ENCODE measurements at regions not wholly inside any gene's neighbourhood (a gene's known extent, or its start where the extent isn't known, plus 50 kb on each side); places are given as distances from the start of the nearest gene placed in this dataset.

DNA sequence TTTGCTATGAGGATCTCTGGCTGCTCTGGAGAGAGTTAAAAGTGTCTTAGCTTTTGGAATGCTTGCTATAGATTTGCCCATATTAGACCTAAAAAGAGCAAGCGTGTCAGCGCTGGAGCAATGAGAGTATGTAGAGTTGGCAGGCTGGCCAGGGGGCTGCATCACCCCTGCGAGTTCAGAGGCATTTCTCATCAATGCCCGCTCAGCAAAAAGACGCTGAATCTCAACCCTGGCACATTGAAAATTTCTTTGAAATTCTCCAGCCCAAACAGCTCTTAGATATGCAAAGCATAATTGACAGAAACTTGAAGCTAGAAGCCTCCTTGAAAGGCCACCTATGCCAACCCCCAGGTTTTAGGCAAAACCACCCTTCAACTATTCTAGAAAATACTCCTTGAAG, 135.5 kb upstream of the F3 start:
- Histone ChIP-seq H2AFZ (no peak overlapping the region), H4K20me1 (ENCODE audit: insufficient read depth) (no peaks in the 10 kb centered on the region), H3K9me3 (ENCODE audit: low read depth) (no peaks in the 10 kb centered on the region), H3K79me2 (ENCODE audit: insufficient read depth) (no peaks in the 10 kb centered on the region), H3K4me3 (no peak overlapping the region), H3K9ac (no peak overlapping the region), H3K27me3 (replicated peaks; ENCODE audit: insufficient read depth) (no peaks in the 10 kb centered on the region), H3K9me2 (ENCODE audit: insufficient read depth) (no peaks in the 10 kb centered on the region), H3K27ac (no peak overlapping the region), H3F3A (ENCODE audit: insufficient read depth) (no peaks in the 10 kb centered on the region), H3K4me1 (ENCODE audit: insufficient read depth) (no peaks in the 10 kb centered on the region), H3K36me3 (ENCODE audit: low read depth) (no peaks in the 10 kb centered on the region), H3K4me2 (ENCODE audit: unreplicated experiment) (no peak overlapping the region)
- in situ Hi-C loops (cut with MboI): no loop called here
- no peak for TF ChIP-seq EZH2phosphoT487 (IDR thresholded peaks at IDR 0.05; ENCODE audit: insufficient read depth, low read depth)
- DNase-seq: no peak
- 68 to 74% methylated on average over 5 of the region's 5 CpGs for WGBS, 2 experiments (ENCODE audit: low coverage in 1 of 2, low lambda C conversion rate in 2 of 2, missing lambda C conversion rate in 2 of 2)

DNA sequence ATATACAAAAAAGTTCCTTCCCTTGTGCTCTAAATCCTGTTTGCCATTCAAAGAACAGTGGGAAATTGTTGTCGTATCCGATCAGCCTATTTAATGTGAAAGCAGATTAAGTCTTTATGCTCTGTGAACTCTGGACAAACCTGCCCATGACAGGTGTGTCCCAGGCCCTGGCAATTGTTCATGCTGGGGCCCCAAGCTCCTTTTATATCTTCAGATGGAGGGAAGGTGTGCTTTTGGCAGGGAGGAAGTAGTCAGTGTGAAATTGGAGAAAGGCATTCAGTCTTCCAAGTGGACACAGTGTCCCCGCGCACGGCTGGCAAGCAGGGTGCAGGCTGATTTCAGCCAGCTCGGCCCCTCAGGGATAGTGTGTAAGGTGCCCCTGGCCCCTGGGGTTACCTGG, 135.1 kb upstream of the F3 start:
- no peaks in the 10 kb centered on the region for H3K9me3 ChIP-seq (ENCODE audit: low read depth)
- no peak overlapping the region for H2AFZ ChIP-seq
- H3K27me3 ChIP-seq (replicated peaks; ENCODE audit: insufficient read depth): no peaks in the 10 kb centered on the region
- H3K79me2 ChIP-seq (ENCODE audit: insufficient read depth): no peaks in the 10 kb centered on the region
- H3K36me3 ChIP-seq (ENCODE audit: low read depth): no peaks in the 10 kb centered on the region
- in situ Hi-C loops (cut with MboI): no loop called here
- no peak for DNase-seq
- H3K9ac ChIP-seq: no peak overlapping the region
- no peak overlapping the region for H3K4me3 ChIP-seq
- WGBS, 2 experiments (ENCODE audit: low coverage in 1 of 2, low lambda C conversion rate in 2 of 2, missing lambda C conversion rate in 2 of 2): 94 to 97% methylated on average over 6 of the region's 6 CpGs
- no peak overlapping the region for H3K4me2 ChIP-seq (ENCODE audit: unreplicated experiment)
- H3K4me1 ChIP-seq (ENCODE audit: insufficient read depth): no peaks in the 10 kb centered on the region
- TF ChIP-seq EZH2phosphoT487 (IDR thresholded peaks at IDR 0.05; ENCODE audit: insufficient read depth, low read depth) (no peak), EZH2 (IDR thresholded peaks at IDR 0.05; ENCODE audit: insufficient read depth, poor library complexity, severe bottlenecking) (no peak)
- no peaks in the 10 kb centered on the region for H3F3A ChIP-seq (ENCODE audit: insufficient read depth)
- H3K9me2 ChIP-seq (ENCODE audit: insufficient read depth): no peaks in the 10 kb centered on the region
- no peaks in the 10 kb centered on the region for H4K20me1 ChIP-seq (ENCODE audit: insufficient read depth)
- H3K27ac ChIP-seq: no peak overlapping the region

- no peak overlapping the region for H3K9ac ChIP-seq
- no peaks in the 10 kb centered on the region for H3K79me2 ChIP-seq (ENCODE audit: insufficient read depth)
- no peaks in the 10 kb centered on the region for H3K4me1 ChIP-seq (ENCODE audit: insufficient read depth)
- H3K36me3 ChIP-seq (ENCODE audit: low read depth): no peaks in the 10 kb centered on the region
- no peak overlapping the region for H2AFZ ChIP-seq
- no peaks in the 10 kb centered on the region for H3K9me2 ChIP-seq (ENCODE audit: insufficient read depth)
- no peak overlapping the region for H3K27ac ChIP-seq
- no peak for DNase-seq
- in situ Hi-C loops (cut with MboI): no loop called here
- H3K9me3 ChIP-seq (ENCODE audit: low read depth): no peaks in the 10 kb centered on the region
- no peaks in the 10 kb centered on the region for H3F3A ChIP-seq (ENCODE audit: insufficient read depth)
- H3K4me2 ChIP-seq (ENCODE audit: unreplicated experiment): no peak overlapping the region
- no peaks in the 10 kb centered on the region for H4K20me1 ChIP-seq (ENCODE audit: insufficient read depth)
- H3K27me3 ChIP-seq (replicated peaks; ENCODE audit: insufficient read depth): no peaks in the 10 kb centered on the region
- TF ChIP-seq EZH2phosphoT487 (IDR thresholded peaks at IDR 0.05; ENCODE audit: insufficient read depth, low read depth) (no peak), EZH2 (IDR thresholded peaks at IDR 0.05; ENCODE audit: insufficient read depth, poor library complexity, severe bottlenecking) (no peak)
- WGBS, 2 experiments (ENCODE audit: low coverage in 1 of 2, low lambda C conversion rate in 2 of 2, missing lambda C conversion rate in 2 of 2): 73 to 75% methylated on average over 4 of the region's 4 CpGs
- H3K4me3 ChIP-seq: no peak overlapping the region
Observed at GRCh38 chr1:94675373-94675772, 133.8 kb upstream of the F3 start.

- H3K4me3 ChIP-seq: no peak overlapping the region
- H3K4me2 ChIP-seq (ENCODE audit: unreplicated experiment): no peak overlapping the region
- H4K20me1 ChIP-seq (ENCODE audit: insufficient read depth): no peaks in the 10 kb centered on the region
- no peaks in the 10 kb centered on the region for H3K36me3 ChIP-seq (ENCODE audit: low read depth)
- in situ Hi-C loops (cut with MboI): no loop called here
- H3K4me1 ChIP-seq (ENCODE audit: insufficient read depth): no peaks in the 10 kb centered on the region
- no peak for TF ChIP-seq EZH2 (IDR thresholded peaks at IDR 0.05; ENCODE audit: insufficient read depth, poor library complexity, severe bottlenecking)
- no peak for TF ChIP-seq EZH2phosphoT487 (IDR thresholded peaks at IDR 0.05; ENCODE audit: insufficient read depth, low read depth)
- H3K9ac ChIP-seq: no peak overlapping the region
- no peaks in the 10 kb centered on the region for H3K9me2 ChIP-seq (ENCODE audit: insufficient read depth)
- H3K27ac ChIP-seq: no peak overlapping the region
- H3K79me2 ChIP-seq (ENCODE audit: insufficient read depth): no peaks in the 10 kb centered on the region
- 90 to 93% methylated on average over 1 of the region's 1 CpG for WGBS, 2 experiments (ENCODE audit: low coverage in 1 of 2, low lambda C conversion rate in 2 of 2, missing lambda C conversion rate in 2 of 2)
- DNase-seq: no peak
- no peaks in the 10 kb centered on the region for H3K27me3 ChIP-seq (replicated peaks; ENCODE audit: insufficient read depth)
- H3K9me3 ChIP-seq (ENCODE audit: low read depth): no peaks in the 10 kb centered on the region
- no peaks in the 10 kb centered on the region for H3F3A ChIP-seq (ENCODE audit: insufficient read depth)
- no peak overlapping the region for H2AFZ ChIP-seq
Observed at GRCh38 chr1:94674876-94675275, 133.3 kb upstream of the F3 start.

GRCh38 chr1:94672934-94673333, 131.4 kb upstream of the F3 start:
- no peaks in the 10 kb centered on the region for H4K20me1 ChIP-seq (ENCODE audit: insufficient read depth)
- no peaks in the 10 kb centered on the region for H3K79me2 ChIP-seq (ENCODE audit: insufficient read depth)
- H2AFZ ChIP-seq: no peak overlapping the region
- no peaks in the 10 kb centered on the region for H3K9me3 ChIP-seq (ENCODE audit: low read depth)
- in situ Hi-C loops (cut with MboI): no loop called here
- no peak overlapping the region for H3K4me2 ChIP-seq (ENCODE audit: unreplicated experiment)
- no peaks in the 10 kb centered on the region for H3K9me2 ChIP-seq (ENCODE audit: insufficient read depth)
- H3K4me3 ChIP-seq: no peak overlapping the region
- no peaks in the 10 kb centered on the region for H3K36me3 ChIP-seq (ENCODE audit: low read depth)
- no peaks in the 10 kb centered on the region for H3K27me3 ChIP-seq (replicated peaks; ENCODE audit: insufficient read depth)
- no peaks in the 10 kb centered on the region for H3K4me1 ChIP-seq (ENCODE audit: insufficient read depth)
- H3K9ac ChIP-seq: no peak overlapping the region
- no peak overlapping the region for H3K27ac ChIP-seq
- H3F3A ChIP-seq (ENCODE audit: insufficient read depth): no peaks in the 10 kb centered on the region
- DNase-seq: peak; percentile 41
- WGBS, 2 experiments (ENCODE audit: low coverage in 1 of 2, low lambda C conversion rate in 2 of 2, missing lambda C conversion rate in 2 of 2): 71 to 75% methylated on average over 6 of the region's 6 CpGs
- no peak for TF ChIP-seq EZH2 (IDR thresholded peaks at IDR 0.05; ENCODE audit: insufficient read depth, poor library complexity, severe bottlenecking)
- TF ChIP-seq EZH2phosphoT487 (IDR thresholded peaks at IDR 0.05; ENCODE audit: insufficient read depth, low read depth): no peak
